NCI-H510A (cell line): ENCODE measurements at regions not wholly inside any gene's neighbourhood (a gene's known extent, or its start where the extent isn't known, plus 50 kb on each side); places are given as distances from the start of the nearest gene placed in this dataset.
A peak's percentile ranks its signal among the peaks of the same experiment; 100 is the strongest.
"Not testable (repeated sequence)": the region's sequence is repeated elsewhere in the genome, so short reads cannot be mapped to it uniquely, and the experiment has no call there.

Experiments used
- DNase-seq: peaks from one replicate; lab custom pipeline; 2025; lab: John Stamatoyannopoulos, UW

GRCh38 chr22:23395530-23396361, 184.3 kb downstream of the IGLL1 start:
- DNase-seq = no peak

- DNase-seq = no peak
These were observed 185.4 kb downstream of the IGLL1 start for GRCh38 chr22:23394525-23395326.

GRCh38 chr22:23393721-23394320, 186.3 kb downstream of the IGLL1 start:
- DNase-seq = no peak

GRCh38 chr22:23393199-23393598, 186.9 kb downstream of the IGLL1 start:
- not testable (repeated sequence) for DNase-seq

GRCh38 chr22:23392420-23393121, 187.5 kb downstream of the IGLL1 start:
- DNase-seq = no peak

GRCh38 chr22:23391022-23391421, 189.1 kb downstream of the IGLL1 start:
- no peak for DNase-seq

- no peak for DNase-seq
These were observed 190.6 kb downstream of the IGLL1 start for GRCh38 chr22:23389271-23390071.

GRCh38 chr22:23388517-23388890, 191.6 kb downstream of the IGLL1 start:
- DNase-seq = no peak

GRCh38 chr22:23387827-23388516, 192.1 kb downstream of the IGLL1 start:
- no peak for DNase-seq

- DNase-seq = no peak
These were observed 193.1 kb downstream of the IGLL1 start for GRCh38 chr22:23386822-23387580.

- peak; percentile 23 for DNase-seq
These were observed 194.1 kb downstream of the IGLL1 start for GRCh38 chr22:23385678-23386631.

GRCh38 chr22:23384923-23385677, 195.0 kb downstream of the IGLL1 start:
- DNase-seq = no peak

GRCh38 chr22:23384431-23384830, 195.7 kb downstream of the IGLL1 start:
- no peak for DNase-seq

GRCh38 chr22:23383491-23384361, 196.4 kb downstream of the IGLL1 start:
- DNase-seq = no peak

GRCh38 chr22:23382428-23383218, 197.5 kb downstream of the IGLL1 start:
- DNase-seq = no peak
